A549 (cell line): ENCODE measurements at regions not wholly inside any gene's neighbourhood (a gene's known extent, or its start where the extent isn't known, plus 50 kb on each side); places are given as distances from the start of the nearest gene placed in this dataset.

ENCODE experiments used
- ATAC-seq, 2 experiments: fragments of 200-7000 bp in 1 of 2; fragments of >200 bp in 1 of 2; cut with Nextera tagmentation in 1 of 2; cut with Tn5 transposase in 1 of 2; 3 replicates each; pipeline versions ENCODE4 v1.8.0 to v1.9.1; 2018 to 2020; ENCODE audit warnings: mild to moderate bottlenecking in 1 of 2, moderate library complexity in 1 of 2
- CTCF ChIA-PET: fragments of 300-600 bp; sonication (Branson Sonifier 250); formaldehyde crosslinking; extraction: SDS; loops from one replicate; lab custom pipeline; 2021; ENCODE audit warnings: antibody characterized with exemption, inconsistent platforms; lab: Yijun Ruan, JAX
- POLR2A ChIA-PET: fragments of 350-600 bp; formaldehyde crosslinking; extraction: SDS; loops from one replicate; lab custom pipeline; 2021; ENCODE audit warnings: antibody characterized with exemption, inconsistent platforms; lab: Yijun Ruan, JAX
- DNase-seq, 2 experiments: peaks; one replicate each; pipeline versions ENCODE4 v3.0.0 to v3.0.0-alpha.2; 2011 to 2016; ENCODE audit warnings: low read depth in 1 of 2, low spot score in 1 of 2
- FAIRE-seq: peaks from 2 replicates; lab custom pipeline; 2011; peaks lifted over from hg19 to GRCh38; lab: Jason Lieb, UNC
- H3K27ac ChIP-seq, 2 experiments: fragments of >200 bp; sonication (Bioruptor Twin); formaldehyde crosslinking; 3 replicates each; pipeline ENCODE4 v1.5.1; 2016 to 2017
- H3K4me1 ChIP-seq: fragments of >200 bp; sonication (Bioruptor Twin); formaldehyde crosslinking; 3 replicates; pipeline ENCODE4 v1.6.1; 2016
- H3K4me2 ChIP-seq: fragments of >200 bp; sonication (Bioruptor Twin); formaldehyde crosslinking; 3 replicates; pipeline ENCODE4 v1.6.1; 2016
- H3K4me3 ChIP-seq: fragments of >200 bp; sonication (Bioruptor Twin); formaldehyde crosslinking; 3 replicates; pipeline ENCODE4 v1.5.1; 2016
- H3K9me3 ChIP-seq: fragments of >200 bp; sonication (Bioruptor Twin); formaldehyde crosslinking; 3 replicates; pipeline ENCODE4 v1.6.1; 2016
- E2F6 ChIP-seq: IDR thresholded peaks from 2 replicates; pipeline ENCODE4 v1.6.1; 2012; ENCODE audit warnings: low read depth, borderline replicate concordance
- EHMT2 ChIP-seq: fragments of 200-600 bp; sonication (generic); IDR thresholded peaks from 2 replicates; pipeline ENCODE4 v1.6.1; 2016; ENCODE audit warnings: antibody characterized with exemption, low read depth, mild to moderate bottlenecking, moderate library complexity
- ELK1 ChIP-seq: fragments of 150-350 bp; IDR thresholded peaks from 2 replicates; pipeline ENCODE4 v1.6.1; 2014; ENCODE audit warnings: low read depth, mild to moderate bottlenecking, low read length
- EP300 ChIP-seq, 2 experiments: fragments of >200 bp; sonication (Bioruptor Twin); formaldehyde crosslinking; IDR thresholded peaks; 2 replicates in 1 of 2; 3 replicates in 1 of 2; pipeline ENCODE4 v1.6.1; 2016 to 2017
- ESRRA ChIP-seq: fragments of 150-350 bp; IDR thresholded peaks from 2 replicates; pipeline ENCODE4 v1.6.1; 2014; ENCODE audit warnings: mild to moderate bottlenecking, low read length, borderline replicate concordance
- FOSL2 ChIP-seq, 2 experiments: fragments of 450-650 bp in 1 of 2; fragments of >200 bp in 1 of 2; sonication (Bioruptor Twin) in 1 of 2; formaldehyde crosslinking; IDR thresholded peaks; 2 replicates each; pipeline versions ENCODE4 v1.5.0 to v1.6.1; 2016 to 2020; ENCODE audit warnings: mild to moderate bottlenecking in 1 of 2, moderate library complexity in 1 of 2
- FOXS1 ChIP-seq: fragments of 250-450 bp; sonication (Bioruptor Pico); IDR thresholded peaks from 2 replicates; pipeline ENCODE4 v1.5.0; 2020; ENCODE audit warnings: mild to moderate bottlenecking, moderate library complexity
- GATA3 ChIP-seq: IDR thresholded peaks from 2 replicates; pipeline ENCODE4 v1.6.1; 2012; ENCODE audit warnings: borderline replicate concordance
- HES2 ChIP-seq: fragments of >200 bp; sonication (Bioruptor Twin); formaldehyde crosslinking; IDR thresholded peaks from 2 replicates; pipeline ENCODE4 v1.6.1; 2016
- HMGXB4 ChIP-seq: fragments of 250-450 bp; sonication (Bioruptor Pico); IDR thresholded peaks from 2 replicates; pipeline ENCODE4 v1.5.0; 2021; ENCODE audit warnings: mild to moderate bottlenecking, moderate library complexity, borderline replicate concordance
- KDM1A ChIP-seq: fragments of 200-600 bp; sonication (generic); IDR thresholded peaks from 2 replicates; pipeline ENCODE4 v1.6.1; 2016; ENCODE audit warnings: low read depth, mild to moderate bottlenecking
- NFE2L2 ChIP-seq: fragments of 150-350 bp; conservative IDR thresholded peaks from 2 replicates; pipeline ENCODE4 v1.6.1; 2014; ENCODE audit warnings: low read length
- PHF8 ChIP-seq: fragments of 200-600 bp; sonication (generic); IDR thresholded peaks from 2 replicates; pipeline ENCODE4 v1.6.1; 2016; ENCODE audit warnings: low read depth, mild to moderate bottlenecking, antibody characterized with exemption, moderate library complexity, borderline replicate concordance
- RARB ChIP-seq: fragments of 250-450 bp; sonication (Bioruptor Pico); IDR thresholded peaks from 2 replicates; pipeline ENCODE4 v1.8.0; 2021; ENCODE audit warnings: mild to moderate bottlenecking, moderate library complexity
- RCOR1 ChIP-seq: fragments of 150-350 bp; IDR thresholded peaks from 2 replicates; pipeline ENCODE4 v1.6.1; 2014; ENCODE audit warnings: antibody characterized with exemption, low read length, low read depth
- RFX5 ChIP-seq: fragments of 450-650 bp; IDR thresholded peaks from 2 replicates; pipeline ENCODE4 v1.7.1; 2014; ENCODE audit warnings: antibody characterized with exemption, mild to moderate bottlenecking, moderate library complexity
- RNF2 ChIP-seq: fragments of 200-600 bp; sonication (generic); IDR thresholded peaks from 2 replicates; pipeline ENCODE4 v1.6.1; 2016; ENCODE audit warnings: low read depth, mild to moderate bottlenecking, antibody characterized with exemption, moderate library complexity, borderline replicate concordance
- SMC3 ChIP-seq: fragments of >200 bp; sonication (Bioruptor Twin); formaldehyde crosslinking; IDR thresholded peaks from 3 replicates; pipeline ENCODE4 v1.6.1; 2018; ENCODE audit warnings: inconsistent platforms
- SREBF2 ChIP-seq: fragments of 450-650 bp; IDR thresholded peaks from 2 replicates; pipeline ENCODE4 v1.6.1; 2014; ENCODE audit warnings: mild to moderate bottlenecking, moderate library complexity
- ZFP36 ChIP-seq: fragments of 450-650 bp; IDR thresholded peaks from 2 replicates; pipeline ENCODE4 v1.6.1; 2014; ENCODE audit warnings: borderline replicate concordance; ENCODE audit not compliant: partially characterized antibody
- ZNF302 ChIP-seq: fragments of 250-450 bp; sonication (Bioruptor Pico); IDR thresholded peaks from 2 replicates; pipeline ENCODE4 v1.9.0; 2021; ENCODE audit warnings: inconsistent platforms, mild to moderate bottlenecking, moderate library complexity
- ZSCAN20 ChIP-seq: fragments of 250-450 bp; sonication (Bioruptor Pico); IDR thresholded peaks from 2 replicates; pipeline ENCODE4 v1.8.0; 2022; ENCODE audit warnings: mild to moderate bottlenecking, moderate library complexity
- WGBS: methylation state at CpG from one replicate; pipeline ENCODE4 v1.1.6; 2017; ENCODE audit errors: missing lambda C conversion rate; 5-methylcytosine and 5-hydroxymethylcytosine counted together

- no peak for TF ChIP-seq ELK1
- no peak for TF ChIP-seq RARB
- TF ChIP-seq GATA3 = no peak
- TF ChIP-seq HMGXB4 (CRISPR knock-in tag) = no peak
- no peak for TF ChIP-seq ZSCAN20 (CRISPR knock-in tag)
- TF ChIP-seq RNF2 = no peak
- TF ChIP-seq EHMT2 = no peak
- TF ChIP-seq EP300 (IDR thresholded peaks at IDR 0.05) = no peak
- TF ChIP-seq ZFP36 = no peak
These were observed 91.7 kb upstream of the NAALADL2 start (continued) for GRCh38 chr3:174767406-174767805.

- CTCF ChIA-PET = no interaction called here
- no peak overlapping the region for H3K27ac ChIP-seq
- H3K4me2 ChIP-seq = no peak overlapping the region
- H3K9me3 ChIP-seq = no peaks in the 10 kb centered on the region
- POLR2A ChIA-PET = no interaction called here
- DNase-seq = peak in 1 of 2 experiments; percentile 9
- 12% methylated on average over 5 of the region's 5 CpGs for WGBS
- no peak overlapping the region for H3K4me3 ChIP-seq
- H3K4me1 ChIP-seq = no peaks in the 10 kb centered on the region
- TF ChIP-seq ESRRA = no peak
- TF ChIP-seq, all 56 proteins: peak for 0
- no peak for FAIRE-seq
- ATAC-seq = no peak
These were observed 91.2 kb upstream of the NAALADL2 start for GRCh38 chr3:174767853-174768382.

GRCh38 chr3:174769171-174769570, 90.0 kb upstream of the NAALADL2 start:
- CTCF ChIA-PET = no interaction called here
- no peak for FAIRE-seq
- no peak for ATAC-seq
- Histone ChIP-seq H3K4me1 (no peaks in the 10 kb centered on the region), H3K4me2 (no peak overlapping the region), H3K4me3 (no peak overlapping the region), H3K27ac (no peak overlapping the region), H3K9me3 (no peaks in the 10 kb centered on the region)
- POLR2A ChIA-PET = no interaction called here
- no peak for DNase-seq
- 52% methylated on average over 2 of the region's 2 CpGs for WGBS
- TF ChIP-seq SREBF2 = no peak
- TF ChIP-seq NFE2L2 = no peak
- TF ChIP-seq ZNF302 (CRISPR knock-in tag) = no peak
- TF ChIP-seq RARB = no peak
- no peak for TF ChIP-seq FOSL2 (IDR thresholded peaks at IDR 0.05)
- no peak for TF ChIP-seq FOSL2 (CRISPR knock-in tag; IDR thresholded peaks at IDR 0.05)
- TF ChIP-seq RCOR1 = no peak
- no peak for TF ChIP-seq E2F6
- TF ChIP-seq EP300 (IDR thresholded peaks at IDR 0.05) = no peak
- TF ChIP-seq SMC3 = no peak
- no peak for TF ChIP-seq HES2
- no peak for TF ChIP-seq FOXS1
- no peak for TF ChIP-seq PHF8
- no peak for TF ChIP-seq KDM1A
- no peak for TF ChIP-seq RFX5
